ENCODE measurements at regions not wholly inside any gene's neighbourhood (a gene's known extent, or its start where the extent isn't known, plus 50 kb on each side); places are given as distances from the start of the nearest gene placed in this dataset.
"Not testable (repeated sequence)": the region's sequence is repeated elsewhere in the genome, so short reads cannot be mapped to it uniquely, and the experiment has no call there.

DNA sequence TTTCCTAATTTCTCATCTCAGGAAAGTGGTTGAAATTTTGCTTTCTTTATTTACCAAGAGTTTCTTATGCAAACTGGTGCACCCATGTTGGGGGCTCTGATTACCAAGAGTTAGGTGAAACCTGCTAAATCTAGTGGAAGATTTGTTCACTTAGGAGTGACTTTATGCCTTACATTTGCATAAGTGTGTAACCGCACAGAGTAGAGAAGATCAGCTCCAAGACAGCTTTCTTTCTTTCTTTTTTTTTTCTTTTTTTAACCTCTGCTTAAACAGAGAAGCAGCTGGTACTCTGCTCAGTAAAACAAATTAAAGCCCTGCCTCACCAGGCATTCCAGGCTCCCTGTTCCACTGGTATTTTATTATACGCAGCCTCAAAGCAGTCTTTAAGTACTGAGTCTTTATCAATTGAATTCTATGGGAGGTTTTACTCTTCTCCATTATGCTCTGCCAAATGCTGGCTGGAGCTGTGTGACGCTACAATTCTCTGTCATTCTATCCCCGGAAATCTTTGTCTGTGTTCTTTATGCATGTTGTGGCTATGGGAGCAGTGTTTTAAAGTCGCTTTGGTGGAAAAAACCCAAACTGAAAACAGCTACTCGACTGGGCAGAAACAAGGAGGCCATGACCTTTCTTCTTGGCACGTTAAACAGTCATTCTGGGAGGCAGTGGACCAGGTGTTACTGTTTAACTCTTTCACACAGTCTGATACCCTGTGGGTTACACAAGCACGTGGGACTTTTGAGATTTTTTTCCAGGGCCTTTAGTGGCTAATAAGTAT lies 55.2 kb upstream of the GBE1 start:
- no peak for DNase-seq

DNA sequence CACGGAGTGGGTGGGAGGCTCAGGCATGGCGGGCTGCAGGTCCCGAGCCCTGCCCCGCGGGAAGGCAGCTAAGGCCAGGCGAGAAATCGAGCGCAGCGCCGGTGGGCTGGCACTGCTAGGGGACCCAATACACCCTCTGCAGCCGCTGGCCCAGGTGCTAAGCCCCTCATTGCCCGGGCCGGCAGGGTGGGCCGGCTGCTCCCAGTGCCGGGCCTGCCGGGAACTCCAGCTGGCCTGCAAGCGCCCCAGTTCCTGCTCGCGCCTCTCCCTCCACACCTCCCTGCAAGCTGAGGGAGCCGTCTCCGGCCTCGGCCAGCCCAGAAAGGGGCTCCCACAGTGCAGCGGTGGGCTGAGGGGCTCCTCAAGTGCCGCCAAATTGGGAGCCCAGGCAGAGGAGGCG lies 50.7 kb upstream of the GBE1 start:
- DNase-seq: not testable (repeated sequence)

All from NCI-H524 (cell line).